GM12878 (cell line): ENCODE measurements at regions not wholly inside any gene's neighbourhood (a gene's known extent, or its start where the extent isn't known, plus 50 kb on each side); places are given as distances from the start of the nearest gene placed in this dataset.

Source experiments
- ATAC-seq: fragments of 200-7000 bp; cut with Tn5 transposase; 3 replicates; pipeline ENCODE4 v1.9.1; 2020; ENCODE audit warnings: mild to moderate bottlenecking, moderate library complexity
- BruUV-seq: library from RNA; stranded (reverse); fragments of 400-500 nt; replicated peaks from 2 replicates; lab custom pipeline; 2021; lab: Mats Ljungman, UMichigan
- CTCF ChIA-PET: fragments of 300-600 bp; sonication (Branson Sonifier 250); formaldehyde crosslinking; extraction: SDS; loops from one replicate; lab custom pipeline; 2021; ENCODE audit warnings: inconsistent platforms; lab: Yijun Ruan, JAX
- POLR2A ChIA-PET: fragments of 350-600 bp; formaldehyde crosslinking; extraction: SDS; loops from one replicate; lab custom pipeline; 2021; ENCODE audit warnings: inconsistent platforms; lab: Charles Lee
- RAD21 ChIA-PET: fragments of 300-600 bp; sonication (Branson Sonifier 250); formaldehyde crosslinking; loops from one replicate; lab custom pipeline; 2023; ENCODE audit warnings: antibody characterized with exemption; ENCODE audit not compliant: unreplicated experiment; lab: Charles Lee
- SMC1A ChIA-PET: fragments of 300-600 bp; sonication (Branson Sonifier 250); formaldehyde crosslinking; loops from one replicate; lab custom pipeline; 2023; ENCODE audit not compliant: unreplicated experiment, uncharacterized antibody; lab: Charles Lee
- DNase-seq: peaks from one replicate; pipeline ENCODE4 v3.0.0-alpha.2; 2011; ENCODE audit warnings: low read depth, low spot score
- FAIRE-seq: peaks from 3 replicates; lab custom pipeline; 2011; peaks lifted over from hg19 to GRCh38; lab: Jason Lieb, UNC
- H2AFZ ChIP-seq: 2 replicates; pipeline ENCODE4 v1.6.0; 2011; ENCODE audit warnings: low read depth, low read length, control low read depth; ENCODE audit not compliant: control insufficient read depth
- H3K27ac ChIP-seq: 2 replicates; pipeline ENCODE4 v1.5.1; 2011; ENCODE audit warnings: control low read depth; ENCODE audit not compliant: control insufficient read depth, insufficient read depth
- H3K27me3 ChIP-seq, 2 experiments: replicated peaks in 1 of 2; 2 replicates each; pipeline versions ENCODE4 v1.6.0 to v1.6.1; 2011; ENCODE audit warnings: low read length in 1 of 2; ENCODE audit not compliant: control insufficient read depth in 2 of 2, insufficient read depth in 2 of 2
- H3K36me3 ChIP-seq, 2 experiments: 2 replicates each; pipeline ENCODE4 v1.5.1; 2011; ENCODE audit warnings: low read length in 1 of 2; ENCODE audit not compliant: control insufficient read depth in 2 of 2, insufficient read depth in 2 of 2
- H3K4me1 ChIP-seq: 2 replicates; pipeline ENCODE4 v1.6.1; 2011; ENCODE audit warnings: mild to moderate bottlenecking, low read length, moderate library complexity, mixed read lengths; ENCODE audit not compliant: control insufficient read depth, insufficient read depth
- H3K4me2 ChIP-seq: 2 replicates; pipeline ENCODE4 v1.6.0; 2011; ENCODE audit warnings: control low read depth; ENCODE audit not compliant: control insufficient read depth, insufficient read depth
- H3K4me3 ChIP-seq: fragments of 200-600 bp; sonication (generic); 2 replicates; pipeline ENCODE4 v1.5.1; 2016
- H3K79me2 ChIP-seq: 2 replicates; pipeline ENCODE4 v1.6.0; 2011; ENCODE audit warnings: low read length; ENCODE audit not compliant: control insufficient read depth, insufficient read depth
- H3K9ac ChIP-seq: 2 replicates; pipeline ENCODE4 v1.8.0; 2011; ENCODE audit warnings: low read length, control low read depth, mixed read lengths; ENCODE audit not compliant: control insufficient read depth, insufficient read depth
- H3K9me3 ChIP-seq: replicated peaks from 3 replicates; pipeline ENCODE4 v1.5.1; 2011; ENCODE audit warnings: mild to moderate bottlenecking, low read length; ENCODE audit not compliant: control insufficient read depth, insufficient read depth
- H4K20me1 ChIP-seq: 2 replicates; pipeline ENCODE4 v1.6.0; 2011; ENCODE audit not compliant: control insufficient read depth, insufficient read depth
- CBFB ChIP-seq: IDR thresholded peaks from 2 replicates; pipeline ENCODE4 v1.6.1; 2016; ENCODE audit warnings: antibody characterized with exemption, low read depth
- CHD2 ChIP-seq: IDR thresholded peaks from 2 replicates; pipeline ENCODE4 v1.6.1; 2011; ENCODE audit warnings: low read depth, low read length, improper control_type of control experiment, borderline replicate concordance
- DPF2 ChIP-seq: fragments of 450-650 bp; IDR thresholded peaks from 2 replicates; pipeline ENCODE4 v1.6.1; 2017; ENCODE audit warnings: mild to moderate bottlenecking
- EP300 ChIP-seq, 2 experiments: fragments of 150-350 bp in 1 of 2; IDR thresholded peaks; 2 replicates each; pipeline ENCODE4 v1.6.1; 2011 to 2012; ENCODE audit warnings: low read depth in 2 of 2, low read length in 2 of 2, borderline replicate concordance in 1 of 2, improper control_type of control experiment in 1 of 2, inconsistent platforms in 1 of 2; ENCODE audit not compliant: control insufficient read depth in 1 of 2
- GATAD2B ChIP-seq: fragments of 450-650 bp; conservative IDR thresholded peaks from 2 replicates; pipeline ENCODE4 v1.6.1; 2017; ENCODE audit warnings: low read depth, mild to moderate bottlenecking, moderate library complexity
- PML ChIP-seq: IDR thresholded peaks from 2 replicates; pipeline ENCODE4 v1.6.1; 2012; ENCODE audit warnings: low read length, inconsistent platforms
- SIX5 ChIP-seq: IDR thresholded peaks from 2 replicates; pipeline ENCODE4 v1.6.1; 2011; ENCODE audit warnings: mild to moderate bottlenecking, low read depth, low read length, moderate library complexity; ENCODE audit not compliant: severe bottlenecking
- TCF12 ChIP-seq: IDR thresholded peaks from 2 replicates; pipeline ENCODE4 v1.6.1; 2011; ENCODE audit warnings: low read depth, mild to moderate bottlenecking, low read length
- TCF7 ChIP-seq: IDR thresholded peaks from 2 replicates; pipeline ENCODE4 v1.6.1; 2014; ENCODE audit warnings: antibody characterized with exemption, borderline replicate concordance
- ZBED1 ChIP-seq: IDR thresholded peaks from 2 replicates; pipeline ENCODE4 v1.6.1; 2016; ENCODE audit warnings: borderline replicate concordance
- WGBS: methylation state at CpG from one replicate; pipeline ENCODE4 v1.1.6; 2016; ENCODE audit warnings: low lambda C conversion rate; ENCODE audit not compliant: insufficient replicate concordance, insufficient coverage; ENCODE audit errors: missing lambda C conversion rate; 5-methylcytosine and 5-hydroxymethylcytosine counted together
- in situ Hi-C: fragments of 300-500 bp; cut with MboI; formaldehyde crosslinking; loops from 9 replicates; pipeline ENCODE4 v1.14.3; 2018; ENCODE audit warnings: mixed read lengths
- intact Hi-C: fragments of 100-400 bp; cut with micrococcal nuclease; formaldehyde crosslinking; loops from one replicate; pipeline ENCODE4 v1.14.2; 2022; ENCODE audit not compliant: unreplicated experiment
- TF ChIP-seq, protein P1 (sequence below): fragments of 450-650 bp; IDR thresholded peaks from 2 replicates; pipeline ENCODE4 v1.6.1; 2017; ENCODE audit warnings: antibody characterized with exemption, mild to moderate bottlenecking, moderate library complexity
- TF ChIP-seq, protein P2 (sequence below): fragments of 450-650 bp; IDR thresholded peaks from 2 replicates; pipeline ENCODE4 v1.6.1; 2017; ENCODE audit warnings: mild to moderate bottlenecking, moderate library complexity

DNA sequence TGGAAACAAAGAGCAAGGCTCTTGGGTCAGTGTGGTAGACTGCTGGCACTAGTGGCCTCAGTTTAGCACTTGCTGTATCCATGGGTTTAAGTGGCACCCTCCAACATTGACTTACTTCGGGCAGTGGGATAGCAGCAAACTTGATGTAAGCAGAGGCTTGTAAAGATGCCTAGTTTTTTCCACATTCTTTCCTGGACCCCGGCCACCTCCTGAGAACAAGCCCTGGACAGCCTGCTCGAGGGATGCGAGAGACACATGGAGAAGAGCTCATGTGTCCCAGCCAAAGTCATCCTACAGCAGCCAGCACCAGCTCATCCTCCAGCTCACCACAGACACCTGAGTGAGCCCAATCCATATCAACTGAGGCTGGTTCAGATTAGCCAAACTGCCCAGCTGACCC, 142.7 kb upstream of the PCBD1 start:
- Histone ChIP-seq H3K9me3 (no peaks in the 10 kb centered on the region), H3K27ac (no peak overlapping the region), H4K20me1 (no peaks in the 10 kb centered on the region), H3K79me2 (no peaks in the 10 kb centered on the region), H3K4me1 (no peaks in the 10 kb centered on the region), H3K27me3 (no peaks in the 10 kb centered on the region; a peak in 2 of 4 replicates), H3K4me3 (no peak overlapping the region), H2AFZ (no peak overlapping the region), H3K9ac (no peak overlapping the region), H3K4me2 (no peak overlapping the region), H3K36me3 (no peaks in the 10 kb centered on the region)
- ChIA-PET POLR2A (no interaction called here), SMC1A (no interaction called here), RAD21 (no interaction called here), CTCF (interaction anchor here (1.8 kb wide), 1 partner anchor 103 kb away, joined by 6 read pairs; no protein-coding TSS in a partner anchor)
- DNase-seq (no peak), ATAC-seq (no peak), FAIRE-seq (no peak)
- no peak for TF ChIP-seq TCF12
- no peak for TF ChIP-seq EP300 (IDR thresholded peaks at IDR 0.05; ENCODE audit: borderline replicate concordance in 1 of 2, control insufficient read depth in 1 of 2, low read depth in 2 of 2, low read length in 2 of 2)
- TF ChIP-seq GATAD2B: no peak
- no peak for TF ChIP-seq CHD2
- TF ChIP-seq, protein P1, sequence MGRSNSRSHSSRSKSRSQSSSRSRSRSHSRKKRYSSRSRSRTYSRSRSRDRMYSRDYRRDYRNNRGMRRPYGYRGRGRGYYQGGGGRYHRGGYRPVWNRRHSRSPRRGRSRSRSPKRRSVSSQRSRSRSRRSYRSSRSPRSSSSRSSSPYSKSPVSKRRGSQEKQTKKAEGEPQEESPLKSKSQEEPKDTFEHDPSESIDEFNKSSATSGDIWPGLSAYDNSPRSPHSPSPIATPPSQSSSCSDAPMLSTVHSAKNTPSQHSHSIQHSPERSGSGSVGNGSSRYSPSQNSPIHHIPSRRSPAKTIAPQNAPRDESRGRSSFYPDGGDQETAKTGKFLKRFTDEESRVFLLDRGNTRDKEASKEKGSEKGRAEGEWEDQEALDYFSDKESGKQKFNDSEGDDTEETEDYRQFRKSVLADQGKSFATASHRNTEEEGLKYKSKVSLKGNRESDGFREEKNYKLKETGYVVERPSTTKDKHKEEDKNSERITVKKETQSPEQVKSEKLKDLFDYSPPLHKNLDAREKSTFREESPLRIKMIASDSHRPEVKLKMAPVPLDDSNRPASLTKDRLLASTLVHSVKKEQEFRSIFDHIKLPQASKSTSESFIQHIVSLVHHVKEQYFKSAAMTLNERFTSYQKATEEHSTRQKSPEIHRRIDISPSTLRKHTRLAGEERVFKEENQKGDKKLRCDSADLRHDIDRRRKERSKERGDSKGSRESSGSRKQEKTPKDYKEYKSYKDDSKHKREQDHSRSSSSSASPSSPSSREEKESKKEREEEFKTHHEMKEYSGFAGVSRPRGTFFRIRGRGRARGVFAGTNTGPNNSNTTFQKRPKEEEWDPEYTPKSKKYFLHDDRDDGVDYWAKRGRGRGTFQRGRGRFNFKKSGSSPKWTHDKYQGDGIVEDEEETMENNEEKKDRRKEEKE: no peak
- no peak for TF ChIP-seq ZBED1
- TF ChIP-seq CBFB: no peak
- no peak for TF ChIP-seq TCF7
- no peak for TF ChIP-seq SIX5
- no peak for TF ChIP-seq PML
- no peak for TF ChIP-seq DPF2
- TF ChIP-seq, protein P2, sequence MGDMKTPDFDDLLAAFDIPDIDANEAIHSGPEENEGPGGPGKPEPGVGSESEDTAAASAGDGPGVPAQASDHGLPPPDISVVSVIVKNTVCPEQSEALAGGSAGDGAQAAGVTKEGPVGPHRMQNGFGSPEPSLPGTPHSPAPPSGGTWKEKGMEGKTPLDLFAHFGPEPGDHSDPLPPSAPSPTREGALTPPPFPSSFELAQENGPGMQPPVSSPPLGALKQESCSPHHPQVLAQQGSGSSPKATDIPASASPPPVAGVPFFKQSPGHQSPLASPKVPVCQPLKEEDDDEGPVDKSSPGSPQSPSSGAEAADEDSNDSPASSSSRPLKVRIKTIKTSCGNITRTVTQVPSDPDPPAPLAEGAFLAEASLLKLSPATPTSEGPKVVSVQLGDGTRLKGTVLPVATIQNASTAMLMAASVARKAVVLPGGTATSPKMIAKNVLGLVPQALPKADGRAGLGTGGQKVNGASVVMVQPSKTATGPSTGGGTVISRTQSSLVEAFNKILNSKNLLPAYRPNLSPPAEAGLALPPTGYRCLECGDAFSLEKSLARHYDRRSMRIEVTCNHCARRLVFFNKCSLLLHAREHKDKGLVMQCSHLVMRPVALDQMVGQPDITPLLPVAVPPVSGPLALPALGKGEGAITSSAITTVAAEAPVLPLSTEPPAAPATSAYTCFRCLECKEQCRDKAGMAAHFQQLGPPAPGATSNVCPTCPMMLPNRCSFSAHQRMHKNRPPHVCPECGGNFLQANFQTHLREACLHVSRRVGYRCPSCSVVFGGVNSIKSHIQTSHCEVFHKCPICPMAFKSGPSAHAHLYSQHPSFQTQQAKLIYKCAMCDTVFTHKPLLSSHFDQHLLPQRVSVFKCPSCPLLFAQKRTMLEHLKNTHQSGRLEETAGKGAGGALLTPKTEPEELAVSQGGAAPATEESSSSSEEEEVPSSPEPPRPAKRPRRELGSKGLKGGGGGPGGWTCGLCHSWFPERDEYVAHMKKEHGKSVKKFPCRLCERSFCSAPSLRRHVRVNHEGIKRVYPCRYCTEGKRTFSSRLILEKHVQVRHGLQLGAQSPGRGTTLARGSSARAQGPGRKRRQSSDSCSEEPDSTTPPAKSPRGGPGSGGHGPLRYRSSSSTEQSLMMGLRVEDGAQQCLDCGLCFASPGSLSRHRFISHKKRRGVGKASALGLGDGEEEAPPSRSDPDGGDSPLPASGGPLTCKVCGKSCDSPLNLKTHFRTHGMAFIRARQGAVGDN: no peak
- WGBS: 10% methylated on average over 4 of the region's 4 CpGs
- intact Hi-C loops (no loop called here), in situ Hi-C loops (no loop called here)
- BruUV-seq: no TSS peak
